WTC11 (cell line): ENCODE measurements at regions not wholly inside any gene's neighbourhood (a gene's known extent, or its start where the extent isn't known, plus 50 kb on each side); places are given as distances from the start of the nearest gene placed in this dataset.

Experiments
- CREB1 ChIP-seq: sonication (generic); formaldehyde crosslinking; IDR thresholded peaks from 2 replicates; pipeline ENCODE4 v1.8.0; 2023; ENCODE audit warnings: mild to moderate bottlenecking, missing genetic modification reagents
- JUN ChIP-seq: sonication (generic); formaldehyde crosslinking; IDR thresholded peaks from 2 replicates; pipeline ENCODE4 v1.8.0; 2023; ENCODE audit warnings: mild to moderate bottlenecking, missing genetic modification reagents
- KAT7 ChIP-seq: sonication (generic); formaldehyde crosslinking; IDR thresholded peaks from 2 replicates; pipeline ENCODE4 v1.8.1; 2023; ENCODE audit warnings: missing genetic modification reagents, mild to moderate bottlenecking, borderline replicate concordance
- MLX ChIP-seq: sonication (generic); formaldehyde crosslinking; IDR thresholded peaks from 2 replicates; pipeline ENCODE4 v1.8.1; 2023; ENCODE audit warnings: mild to moderate bottlenecking, missing genetic modification reagents, moderate library complexity
- NR3C1 ChIP-seq: sonication (generic); formaldehyde crosslinking; conservative IDR thresholded peaks from 2 replicates; pipeline ENCODE4 v1.8.1; 2023; ENCODE audit warnings: low read depth, mild to moderate bottlenecking, missing genetic modification reagents
- SMAD4 ChIP-seq: sonication (generic); formaldehyde crosslinking; IDR thresholded peaks from 2 replicates; pipeline ENCODE4 v1.8.0; 2022; ENCODE audit warnings: mild to moderate bottlenecking, missing genetic modification reagents
- USF1 ChIP-seq: sonication (generic); formaldehyde crosslinking; IDR thresholded peaks from 2 replicates; pipeline ENCODE4 v1.8.0; 2022; ENCODE audit warnings: mild to moderate bottlenecking, missing genetic modification reagents
- ZMAT4 ChIP-seq: fragments of 250-450 bp; sonication (Bioruptor Pico); IDR thresholded peaks from 2 replicates; pipeline ENCODE4 v1.9.0; 2021; ENCODE audit warnings: mild to moderate bottlenecking
- TF ChIP-seq, protein P1 (sequence below): fragments of 200-600 bp; IDR thresholded peaks from 2 replicates; pipeline ENCODE4 v1.8.0; 2022; ENCODE audit warnings: antibody characterized with exemption
- TF ChIP-seq, protein P2 (sequence below): sonication (generic); formaldehyde crosslinking; IDR thresholded peaks from 2 replicates; pipeline ENCODE4 v1.8.0; 2023; ENCODE audit warnings: missing genetic modification reagents
- TF ChIP-seq, protein P3 (sequence below): sonication (generic); formaldehyde crosslinking; IDR thresholded peaks from 2 replicates; pipeline ENCODE4 v1.8.1; 2022; ENCODE audit warnings: mild to moderate bottlenecking, moderate library complexity, missing genetic modification reagents

DNA sequence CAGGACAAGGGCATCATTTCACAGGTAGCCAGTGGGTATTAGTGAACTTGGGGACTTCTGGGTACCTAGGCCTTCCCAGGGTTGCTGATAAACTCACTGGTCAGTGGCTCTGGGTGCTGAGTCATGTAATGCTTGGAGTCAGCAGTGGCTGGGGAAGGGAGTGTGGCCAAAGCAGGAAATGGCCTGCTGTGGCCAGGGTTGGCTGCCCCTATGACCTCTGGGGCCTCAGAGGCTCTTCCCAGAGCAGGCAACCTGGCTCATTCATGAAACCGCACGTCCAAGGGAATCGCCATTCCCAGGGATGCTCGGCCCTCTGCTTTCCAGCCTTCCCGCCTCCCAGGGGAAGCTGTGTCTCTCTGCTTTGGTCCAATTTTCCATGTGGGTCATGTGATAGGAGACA lies 294.9 kb downstream of the DYSF start:
- TF ChIP-seq MLX (no peak), USF1 (CRISPR knock-in tag) (no peak), KAT7 (CRISPR knock-in tag) (no peak), SMAD4 (CRISPR knock-in tag) (no peak), NR3C1 (no peak), JUN (CRISPR knock-in tag) (no peak), CREB1 (CRISPR knock-in tag) (no peak), ZMAT4 (CRISPR knock-in tag) (no peak)
- TF ChIP-seq, protein P1, sequence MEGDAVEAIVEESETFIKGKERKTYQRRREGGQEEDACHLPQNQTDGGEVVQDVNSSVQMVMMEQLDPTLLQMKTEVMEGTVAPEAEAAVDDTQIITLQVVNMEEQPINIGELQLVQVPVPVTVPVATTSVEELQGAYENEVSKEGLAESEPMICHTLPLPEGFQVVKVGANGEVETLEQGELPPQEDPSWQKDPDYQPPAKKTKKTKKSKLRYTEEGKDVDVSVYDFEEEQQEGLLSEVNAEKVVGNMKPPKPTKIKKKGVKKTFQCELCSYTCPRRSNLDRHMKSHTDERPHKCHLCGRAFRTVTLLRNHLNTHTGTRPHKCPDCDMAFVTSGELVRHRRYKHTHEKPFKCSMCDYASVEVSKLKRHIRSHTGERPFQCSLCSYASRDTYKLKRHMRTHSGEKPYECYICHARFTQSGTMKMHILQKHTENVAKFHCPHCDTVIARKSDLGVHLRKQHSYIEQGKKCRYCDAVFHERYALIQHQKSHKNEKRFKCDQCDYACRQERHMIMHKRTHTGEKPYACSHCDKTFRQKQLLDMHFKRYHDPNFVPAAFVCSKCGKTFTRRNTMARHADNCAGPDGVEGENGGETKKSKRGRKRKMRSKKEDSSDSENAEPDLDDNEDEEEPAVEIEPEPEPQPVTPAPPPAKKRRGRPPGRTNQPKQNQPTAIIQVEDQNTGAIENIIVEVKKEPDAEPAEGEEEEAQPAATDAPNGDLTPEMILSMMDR, result no peak
- TF ChIP-seq, protein P2, sequence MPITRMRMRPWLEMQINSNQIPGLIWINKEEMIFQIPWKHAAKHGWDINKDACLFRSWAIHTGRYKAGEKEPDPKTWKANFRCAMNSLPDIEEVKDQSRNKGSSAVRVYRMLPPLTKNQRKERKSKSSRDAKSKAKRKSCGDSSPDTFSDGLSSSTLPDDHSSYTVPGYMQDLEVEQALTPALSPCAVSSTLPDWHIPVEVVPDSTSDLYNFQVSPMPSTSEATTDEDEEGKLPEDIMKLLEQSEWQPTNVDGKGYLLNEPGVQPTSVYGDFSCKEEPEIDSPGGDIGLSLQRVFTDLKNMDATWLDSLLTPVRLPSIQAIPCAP, result no peak
- TF ChIP-seq, protein P3, sequence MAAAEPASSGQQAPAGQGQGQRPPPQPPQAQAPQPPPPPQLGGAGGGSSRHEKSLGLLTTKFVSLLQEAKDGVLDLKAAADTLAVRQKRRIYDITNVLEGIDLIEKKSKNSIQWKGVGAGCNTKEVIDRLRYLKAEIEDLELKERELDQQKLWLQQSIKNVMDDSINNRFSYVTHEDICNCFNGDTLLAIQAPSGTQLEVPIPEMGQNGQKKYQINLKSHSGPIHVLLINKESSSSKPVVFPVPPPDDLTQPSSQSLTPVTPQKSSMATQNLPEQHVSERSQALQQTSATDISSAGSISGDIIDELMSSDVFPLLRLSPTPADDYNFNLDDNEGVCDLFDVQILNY (CRISPR knock-in tag), result no peak
